Testis (tissue), 2 donors: ENCODE measurements at regions not wholly inside any gene's neighbourhood (a gene's known extent, or its start where the extent isn't known, plus 50 kb on each side); places are given as distances from the start of the nearest gene placed in this dataset.

Experiments used
- CTCF ChIP-seq, 3 experiments: fragments of 450-650 bp in 2 of 3; fragments of 200-600 bp in 1 of 3; sonication (generic) in 1 of 3; IDR thresholded peaks; one replicate each; pipeline ENCODE4 v1.5.1; 2016 to 2019; ENCODE audit warnings: antibody characterized with exemption in 3 of 3, mild to moderate bottlenecking in 2 of 3, moderate library complexity in 1 of 3
- POLR2A ChIP-seq: fragments of 450-650 bp; IDR thresholded peaks from one replicate; pipeline ENCODE4 v1.6.1; 2017; ENCODE audit warnings: antibody characterized with exemption, mild to moderate bottlenecking, moderate library complexity

- no peak for TF ChIP-seq CTCF (IDR thresholded peaks at IDR 0.05)
- no peak for TF ChIP-seq POLR2A
Measured at GRCh38 chr20:57967364-57967763, 257.5 kb upstream of the PMEPA1 start.
